BJ (cell line): ENCODE measurements at regions not wholly inside any gene's neighbourhood (a gene's known extent, or its start where the extent isn't known, plus 50 kb on each side); places are given as distances from the start of the nearest gene placed in this dataset.

Experiments
- CTCF ChIA-PET: fragments of 350-600 bp; formaldehyde crosslinking; extraction: SDS; loops from one replicate; lab custom pipeline; 2021; ENCODE audit warnings: antibody characterized with exemption, inconsistent platforms; lab: Yijun Ruan, JAX
- POLR2A ChIA-PET: fragments of 300-600 bp; sonication (Branson Sonifier 250); formaldehyde crosslinking; extraction: SDS; loops from one replicate; lab custom pipeline; 2021; ENCODE audit warnings: antibody characterized with exemption; lab: Charles Lee
- DNase-seq: peaks from one replicate; pipeline ENCODE4 v3.0.0-alpha.2; 2011; ENCODE audit warnings: low read depth
- H3K27me3 ChIP-seq: 2 replicates; pipeline ENCODE4 v1.6.0; 2011; ENCODE audit warnings: low read length; ENCODE audit not compliant: control insufficient read depth, insufficient read depth
- H3K36me3 ChIP-seq: 2 replicates; pipeline ENCODE4 v1.5.1; 2011; ENCODE audit warnings: low read length; ENCODE audit not compliant: control insufficient read depth, insufficient read depth
- H3K4me3 ChIP-seq: 2 replicates; pipeline ENCODE4 v1.5.1; 2011; ENCODE audit warnings: low read depth, mild to moderate bottlenecking, control low read depth, low read length
- TF ChIP-seq, protein P1 (sequence below): IDR thresholded peaks from 2 replicates; pipeline ENCODE4 v1.5.1; 2011; ENCODE audit warnings: low read depth, mild to moderate bottlenecking, control low read depth, inconsistent platforms, low read length, moderate library complexity; ENCODE audit not compliant: insufficient read depth

DNA sequence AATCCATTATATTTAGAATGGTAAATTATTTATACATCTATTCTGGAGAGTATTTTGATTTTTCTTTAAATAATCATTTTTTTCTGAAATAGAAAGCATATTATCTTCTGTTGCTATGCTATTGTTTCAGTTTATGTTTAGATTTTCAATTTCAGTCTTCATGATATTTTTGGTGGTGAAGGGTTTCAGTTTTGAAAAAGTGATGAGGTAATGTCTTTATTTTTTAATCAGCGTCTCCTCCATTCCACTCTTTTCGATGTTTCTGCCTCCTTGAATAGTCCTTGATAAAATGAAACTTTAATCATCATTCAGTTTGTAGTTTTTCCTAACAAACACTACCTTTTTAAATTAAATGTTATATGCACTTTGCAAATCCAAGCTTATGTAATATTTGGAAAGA, 428.6 kb downstream of the PTPRC start:
- CTCF ChIA-PET, result no interaction called here
- no peak for DNase-seq
- no peaks in the 10 kb centered on the region for H3K36me3 ChIP-seq
- no peak overlapping the region for H3K4me3 ChIP-seq
- TF ChIP-seq, protein P1, sequence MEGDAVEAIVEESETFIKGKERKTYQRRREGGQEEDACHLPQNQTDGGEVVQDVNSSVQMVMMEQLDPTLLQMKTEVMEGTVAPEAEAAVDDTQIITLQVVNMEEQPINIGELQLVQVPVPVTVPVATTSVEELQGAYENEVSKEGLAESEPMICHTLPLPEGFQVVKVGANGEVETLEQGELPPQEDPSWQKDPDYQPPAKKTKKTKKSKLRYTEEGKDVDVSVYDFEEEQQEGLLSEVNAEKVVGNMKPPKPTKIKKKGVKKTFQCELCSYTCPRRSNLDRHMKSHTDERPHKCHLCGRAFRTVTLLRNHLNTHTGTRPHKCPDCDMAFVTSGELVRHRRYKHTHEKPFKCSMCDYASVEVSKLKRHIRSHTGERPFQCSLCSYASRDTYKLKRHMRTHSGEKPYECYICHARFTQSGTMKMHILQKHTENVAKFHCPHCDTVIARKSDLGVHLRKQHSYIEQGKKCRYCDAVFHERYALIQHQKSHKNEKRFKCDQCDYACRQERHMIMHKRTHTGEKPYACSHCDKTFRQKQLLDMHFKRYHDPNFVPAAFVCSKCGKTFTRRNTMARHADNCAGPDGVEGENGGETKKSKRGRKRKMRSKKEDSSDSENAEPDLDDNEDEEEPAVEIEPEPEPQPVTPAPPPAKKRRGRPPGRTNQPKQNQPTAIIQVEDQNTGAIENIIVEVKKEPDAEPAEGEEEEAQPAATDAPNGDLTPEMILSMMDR, result no peak
- H3K27me3 ChIP-seq, result no peaks in the 10 kb centered on the region
- POLR2A ChIA-PET, result no interaction called here

DNA sequence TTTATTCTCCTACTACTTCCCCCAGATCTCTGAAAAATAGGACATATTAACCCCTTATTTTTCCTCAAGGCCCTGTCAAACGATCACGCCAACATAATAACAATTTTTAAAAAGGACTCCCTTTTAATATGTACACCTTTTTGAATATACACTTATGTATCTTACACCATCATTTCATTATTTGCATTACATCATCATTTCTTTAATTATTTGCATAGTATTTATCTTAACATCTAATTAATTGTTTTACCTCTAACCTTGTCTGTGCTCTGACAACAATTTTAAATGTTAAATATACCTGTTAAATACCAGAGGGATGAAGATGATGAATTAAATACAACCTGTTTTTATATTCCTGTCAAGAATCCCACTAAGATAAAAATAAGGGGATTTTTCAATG, 432.2 kb downstream of the PTPRC start:
- no peak for DNase-seq
- no peak overlapping the region for H3K4me3 ChIP-seq
- CTCF ChIA-PET, result no interaction called here
- no peaks in the 10 kb centered on the region for H3K27me3 ChIP-seq
- POLR2A ChIA-PET, result no interaction called here
- no peaks in the 10 kb centered on the region for H3K36me3 ChIP-seq
- TF ChIP-seq, protein P1, result no peak

DNA sequence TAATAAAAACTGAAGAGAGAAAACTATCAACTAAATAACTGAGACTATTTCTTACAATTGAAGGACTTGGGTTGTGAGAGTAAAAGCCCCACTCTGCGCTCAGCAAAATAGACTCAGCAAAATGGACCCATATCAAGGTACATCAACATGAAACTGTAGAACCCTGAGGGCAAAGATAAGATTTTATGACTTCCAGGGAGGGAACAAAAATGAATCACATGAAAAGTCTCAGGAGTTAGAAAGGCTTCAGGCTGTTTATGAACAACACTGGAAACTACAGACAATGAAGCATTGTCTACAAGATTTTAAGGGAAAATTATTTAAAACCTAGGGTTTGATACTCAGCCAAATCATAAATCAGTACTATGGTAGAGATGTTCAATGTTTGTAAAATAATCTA, 434.3 kb downstream of the PTPRC start:
- H3K27me3 ChIP-seq, result no peaks in the 10 kb centered on the region
- H3K4me3 ChIP-seq, result no peak overlapping the region
- POLR2A ChIA-PET, result no interaction called here
- no peaks in the 10 kb centered on the region for H3K36me3 ChIP-seq
- DNase-seq, result no peak
- CTCF ChIA-PET, result no interaction called here
- TF ChIP-seq, protein P1, result no peak

DNA sequence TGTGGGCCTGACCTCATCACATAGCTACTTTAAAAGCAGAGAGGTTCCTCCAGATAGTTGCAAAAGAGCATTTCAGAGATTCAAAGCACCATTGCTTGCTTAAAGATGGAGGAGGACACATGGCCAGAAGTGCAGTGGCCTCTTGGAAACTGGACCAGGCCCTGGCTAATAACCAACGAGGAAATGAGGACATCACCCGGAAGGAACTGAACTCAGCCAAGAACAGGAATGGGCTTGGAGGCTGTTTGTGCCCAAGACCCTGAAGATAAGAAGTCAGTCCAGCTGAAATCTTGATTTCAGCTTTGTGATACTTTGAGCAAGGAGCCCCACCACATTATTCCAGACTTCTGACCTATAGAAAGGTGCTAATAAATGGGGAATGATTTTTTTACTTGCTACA, 437.0 kb downstream of the PTPRC start:
- no peaks in the 10 kb centered on the region for H3K36me3 ChIP-seq
- DNase-seq, result no peak
- TF ChIP-seq, protein P1, result no peak
- ChIA-PET POLR2A (no interaction called here), CTCF (interaction anchor here (2.4 kb wide), 1 partner anchor 9 kb away, joined by 11 read pairs; no protein-coding TSS in a partner anchor)
- no peak overlapping the region for H3K4me3 ChIP-seq
- H3K27me3 ChIP-seq, result no peaks in the 10 kb centered on the region

DNA sequence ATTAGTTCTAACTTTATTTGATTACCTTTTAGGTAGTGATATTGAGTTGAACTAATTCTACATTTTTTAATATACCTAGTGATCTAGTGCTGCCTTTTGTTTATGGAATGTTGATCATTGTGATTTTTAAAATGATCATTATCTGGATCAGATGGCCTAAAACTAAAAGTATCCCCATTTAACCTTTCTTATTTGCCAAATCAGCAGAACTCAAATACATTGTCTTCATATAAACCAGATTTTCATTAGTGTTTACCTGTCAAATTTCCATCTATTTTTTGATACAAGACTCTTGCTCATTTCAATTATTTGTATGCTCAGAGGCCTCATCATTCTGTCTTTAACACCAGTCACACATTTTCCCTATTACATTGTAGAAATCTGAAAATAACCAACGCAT, 441.2 kb downstream of the PTPRC start:
- CTCF ChIA-PET, result no interaction called here

More for the DNA sequence above, 441.2 kb downstream of the PTPRC start:
- no peak for DNase-seq
- H3K36me3 ChIP-seq, result no peaks in the 10 kb centered on the region
- POLR2A ChIA-PET, result no interaction called here
- no peak overlapping the region for H3K4me3 ChIP-seq
- H3K27me3 ChIP-seq, result no peaks in the 10 kb centered on the region
- TF ChIP-seq, protein P1, result no peak
